HG03565 (cell line): ENCODE measurements at regions not wholly inside any gene's neighbourhood (a gene's known extent, or its start where the extent isn't known, plus 50 kb on each side); places are given as distances from the start of the nearest gene placed in this dataset.
"Not testable (repeated sequence)": the region's sequence is repeated elsewhere in the genome, so short reads cannot be mapped to it uniquely, and the experiment has no call there.

Source experiments
- ATAC-seq: cut with Tn5 transposase; IDR thresholded peaks from one replicate; pipeline ENCODE4 v1.9.1; 2021; ENCODE audit warnings: mild to moderate bottlenecking, moderate library complexity; ENCODE audit not compliant: unreplicated experiment

- ATAC-seq: not testable (repeated sequence)
Observed at GRCh38 chr1:146729642-146730344, 208.3 kb upstream of the NBPF12 start.

GRCh38 chr1:146715054-146715453 lies 223.1 kb upstream of the NBPF12 start:
- not testable (repeated sequence) for ATAC-seq

GRCh38 chr1:146710838-146711521 lies 227.1 kb upstream of the NBPF12 start:
- ATAC-seq: not testable (repeated sequence)

GRCh38 chr1:146709302-146709701 lies 228.8 kb upstream of the NBPF12 start:
- ATAC-seq: not testable (repeated sequence)

GRCh38 chr1:146704162-146704724 lies 233.9 kb upstream of the NBPF12 start:
- not testable (repeated sequence) for ATAC-seq

- not testable (repeated sequence) for ATAC-seq
Observed at GRCh38 chr1:146701320-146701719, 236.8 kb upstream of the NBPF12 start.

GRCh38 chr1:146695388-146695787 lies 242.7 kb upstream of the NBPF12 start:
- not testable (repeated sequence) for ATAC-seq

GRCh38 chr1:146691798-146692197 lies 246.3 kb upstream of the NBPF12 start:
- ATAC-seq: not testable (repeated sequence)

GRCh38 chr1:146688893-146689292 lies 249.2 kb upstream of the NBPF12 start:
- not testable (repeated sequence) for ATAC-seq

- ATAC-seq: not testable (repeated sequence)
Observed at GRCh38 chr1:146686777-146687366, 251.3 kb upstream of the NBPF12 start.

- ATAC-seq: not testable (repeated sequence)
Observed at GRCh38 chr1:146683126-146683429, 255.0 kb upstream of the NBPF12 start.

GRCh38 chr1:146682227-146683125 lies 255.6 kb upstream of the NBPF12 start:
- ATAC-seq: not testable (repeated sequence)

GRCh38 chr1:146673729-146674299 lies 264.3 kb upstream of the NBPF12 start:
- ATAC-seq: not testable (repeated sequence)

- ATAC-seq: not testable (repeated sequence)
Observed at GRCh38 chr1:146672608-146673007, 265.5 kb upstream of the NBPF12 start.

GRCh38 chr1:146671588-146671987 lies 266.5 kb upstream of the NBPF12 start:
- ATAC-seq: not testable (repeated sequence)

- not testable (repeated sequence) for ATAC-seq
Observed at GRCh38 chr1:146670832-146671566, 267.1 kb upstream of the NBPF12 start.

GRCh38 chr1:146666275-146666674 lies 271.8 kb upstream of the NBPF12 start:
- not testable (repeated sequence) for ATAC-seq

GRCh38 chr1:146660242-146660641 lies 277.9 kb upstream of the NBPF12 start:
- ATAC-seq: not testable (repeated sequence)

GRCh38 chr1:146656356-146657060 lies 281.6 kb upstream of the NBPF12 start:
- ATAC-seq: not testable (repeated sequence)
